GM13976 (cell line): ENCODE measurements at regions not wholly inside any gene's neighbourhood (a gene's known extent, or its start where the extent isn't known, plus 50 kb on each side); places are given as distances from the start of the nearest gene placed in this dataset.
"Not testable (repeated sequence)": the region's sequence is repeated elsewhere in the genome, so short reads cannot be mapped to it uniquely, and the experiment has no call there.

ENCODE experiments used
- DNase-seq: peaks from one replicate; pipeline ENCODE4 v3.0.0; 2012; ENCODE audit warnings: low spot score
- CTCF ChIP-seq: IDR thresholded peaks from 2 replicates; pipeline ENCODE4 v1.5.1; 2012; ENCODE audit warnings: borderline replicate concordance, mild to moderate bottlenecking; ENCODE audit not compliant: insufficient read depth; ENCODE audit errors: extremely low read depth, missing control alignments, control extremely low read depth
- in situ Hi-C: fragments of 300-500 bp; cut with MboI; formaldehyde crosslinking; loops from one replicate; pipeline ENCODE4 v1.12.0; 2022; ENCODE audit warnings: low sequenced_read_pairs, mixed read lengths, inconsistent platforms; ENCODE audit not compliant: unreplicated experiment

DNA sequence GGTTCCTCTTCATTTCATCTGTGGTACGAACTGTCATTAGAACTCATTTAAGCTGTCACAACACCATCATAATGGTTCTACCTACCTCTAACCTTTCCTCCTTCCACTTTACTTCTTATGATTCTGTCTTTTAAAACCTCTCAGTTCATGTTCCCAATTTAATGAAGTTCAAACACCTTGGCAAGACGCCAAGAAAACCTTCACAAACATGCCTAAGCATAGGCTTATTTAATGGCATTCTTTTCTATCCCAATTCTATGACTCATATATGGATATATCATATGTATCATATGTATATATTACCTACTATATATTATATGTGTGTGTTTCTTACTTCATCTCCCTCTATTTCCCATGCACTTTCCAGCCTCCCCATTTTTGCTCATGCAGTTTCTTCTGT lies 283.4 kb upstream of the TBX18 start:
- no peak for DNase-seq
- in situ Hi-C loops = no loop called here
- no peak for TF ChIP-seq CTCF

- in situ Hi-C loops, DNase-seq: not testable (repeated sequence)
Measured at GRCh38 chr6:85045767-85046166, 281.4 kb upstream of the TBX18 start.

GRCh38 chr6:85044361-85044760 lies 280.0 kb upstream of the TBX18 start:
- in situ Hi-C loops = no loop called here
- DNase-seq = no peak
- TF ChIP-seq CTCF = no peak

DNA sequence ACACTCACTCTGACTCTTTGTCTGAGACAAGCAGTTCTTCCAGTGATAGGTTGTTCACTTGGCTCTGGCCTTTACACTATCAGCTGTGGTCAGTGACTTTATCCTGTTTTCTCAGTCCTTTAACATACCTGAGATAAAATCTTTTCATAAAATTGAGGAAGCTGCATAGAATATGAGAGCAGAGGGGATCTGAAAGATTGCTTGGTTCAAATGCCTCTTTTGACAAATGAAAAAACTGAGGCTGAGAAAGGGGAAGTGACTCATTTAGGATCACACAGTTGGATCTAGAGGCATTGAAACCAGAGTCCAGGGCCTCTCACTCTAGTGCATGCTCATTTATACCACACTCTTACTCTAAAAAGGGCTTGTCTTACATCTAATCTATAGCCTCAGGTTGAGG lies 277.0 kb upstream of the TBX18 start:
- no peak for DNase-seq
- in situ Hi-C loops = no loop called here

GRCh38 chr6:85037221-85037620 lies 272.8 kb upstream of the TBX18 start:
- TF ChIP-seq CTCF = no peak
- in situ Hi-C loops = no loop called here

More for the DNA sequence above, 277.0 kb upstream of the TBX18 start:
- TF ChIP-seq CTCF = no peak

GRCh38 chr6:85035766-85036165 lies 271.4 kb upstream of the TBX18 start:
- in situ Hi-C loops = no loop called here
- TF ChIP-seq CTCF = no peak
- no peak for DNase-seq

More at GRCh38 chr6:85037221-85037620, 272.8 kb upstream of the TBX18 start:
- DNase-seq = no peak

GRCh38 chr6:85033547-85033946 lies 269.1 kb upstream of the TBX18 start:
- no peak for DNase-seq
- in situ Hi-C loops = no loop called here
- no peak for TF ChIP-seq CTCF

DNA sequence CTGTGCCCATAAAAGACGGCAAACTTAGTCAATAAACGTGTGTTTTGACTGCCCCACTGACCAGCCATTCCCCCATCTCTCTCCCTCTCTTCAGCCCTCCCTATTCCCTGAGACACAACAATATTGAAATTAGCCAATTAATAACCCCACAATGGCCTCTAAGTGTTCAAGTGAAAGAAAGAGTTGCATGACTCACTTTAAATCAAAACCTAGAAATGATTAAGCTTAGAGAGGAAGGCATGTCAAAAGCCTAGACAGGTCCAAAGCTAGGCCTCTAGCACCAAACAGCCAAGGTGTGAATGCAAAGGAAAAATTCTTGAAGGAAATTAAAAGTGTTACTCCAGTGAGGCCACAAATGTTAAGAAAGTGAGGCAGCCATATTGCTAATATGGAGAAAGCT lies 261.6 kb upstream of the TBX18 start:
- in situ Hi-C loops = no loop called here
- no peak for DNase-seq
- no peak for TF ChIP-seq CTCF
